ENCODE measurements at regions not wholly inside any gene's neighbourhood (a gene's known extent, or its start where the extent isn't known, plus 50 kb on each side); places are given as distances from the start of the nearest gene placed in this dataset.
"Not testable (repeated sequence)": the region's sequence is repeated elsewhere in the genome, so short reads cannot be mapped to it uniquely, and the experiment has no call there.

DNA sequence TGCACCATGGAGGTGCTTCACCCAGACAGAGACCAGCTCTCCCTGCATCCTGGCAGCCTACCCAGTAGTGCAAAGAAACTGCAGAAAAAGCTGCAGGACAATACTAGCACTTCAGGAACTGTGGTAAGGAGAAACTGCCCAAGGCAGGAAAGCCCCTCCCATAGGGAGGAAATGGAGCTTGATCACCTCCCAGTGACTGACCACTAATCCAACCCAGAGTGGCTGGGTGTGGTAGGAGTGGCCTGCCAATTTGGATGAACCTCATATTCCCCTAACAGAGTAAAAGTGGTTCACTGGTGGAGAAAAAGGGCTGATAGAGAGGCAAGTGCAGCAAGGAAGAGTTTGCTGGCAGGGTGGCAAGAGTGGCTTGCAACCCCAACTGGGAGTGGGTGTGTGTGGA, 125.7 kb upstream of the HSFY1 start:
- TF ChIP-seq POLR2A (IDR thresholded peaks at IDR 0.05): not testable (repeated sequence)
- TF ChIP-seq, protein P1, sequence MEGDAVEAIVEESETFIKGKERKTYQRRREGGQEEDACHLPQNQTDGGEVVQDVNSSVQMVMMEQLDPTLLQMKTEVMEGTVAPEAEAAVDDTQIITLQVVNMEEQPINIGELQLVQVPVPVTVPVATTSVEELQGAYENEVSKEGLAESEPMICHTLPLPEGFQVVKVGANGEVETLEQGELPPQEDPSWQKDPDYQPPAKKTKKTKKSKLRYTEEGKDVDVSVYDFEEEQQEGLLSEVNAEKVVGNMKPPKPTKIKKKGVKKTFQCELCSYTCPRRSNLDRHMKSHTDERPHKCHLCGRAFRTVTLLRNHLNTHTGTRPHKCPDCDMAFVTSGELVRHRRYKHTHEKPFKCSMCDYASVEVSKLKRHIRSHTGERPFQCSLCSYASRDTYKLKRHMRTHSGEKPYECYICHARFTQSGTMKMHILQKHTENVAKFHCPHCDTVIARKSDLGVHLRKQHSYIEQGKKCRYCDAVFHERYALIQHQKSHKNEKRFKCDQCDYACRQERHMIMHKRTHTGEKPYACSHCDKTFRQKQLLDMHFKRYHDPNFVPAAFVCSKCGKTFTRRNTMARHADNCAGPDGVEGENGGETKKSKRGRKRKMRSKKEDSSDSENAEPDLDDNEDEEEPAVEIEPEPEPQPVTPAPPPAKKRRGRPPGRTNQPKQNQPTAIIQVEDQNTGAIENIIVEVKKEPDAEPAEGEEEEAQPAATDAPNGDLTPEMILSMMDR (IDR thresholded peaks at IDR 0.05): not testable (repeated sequence)
